GM19372 (cell line): ENCODE measurements at regions not wholly inside any gene's neighbourhood (a gene's known extent, or its start where the extent isn't known, plus 50 kb on each side); places are given as distances from the start of the nearest gene placed in this dataset.
"Not testable (repeated sequence)": the region's sequence is repeated elsewhere in the genome, so short reads cannot be mapped to it uniquely, and the experiment has no call there.

ENCODE experiments used
- ATAC-seq: cut with Tn5 transposase; IDR thresholded peaks from one replicate; pipeline ENCODE4 v1.9.1; 2021; ENCODE audit warnings: mild to moderate bottlenecking, low read depth, moderate library complexity; ENCODE audit not compliant: unreplicated experiment

DNA sequence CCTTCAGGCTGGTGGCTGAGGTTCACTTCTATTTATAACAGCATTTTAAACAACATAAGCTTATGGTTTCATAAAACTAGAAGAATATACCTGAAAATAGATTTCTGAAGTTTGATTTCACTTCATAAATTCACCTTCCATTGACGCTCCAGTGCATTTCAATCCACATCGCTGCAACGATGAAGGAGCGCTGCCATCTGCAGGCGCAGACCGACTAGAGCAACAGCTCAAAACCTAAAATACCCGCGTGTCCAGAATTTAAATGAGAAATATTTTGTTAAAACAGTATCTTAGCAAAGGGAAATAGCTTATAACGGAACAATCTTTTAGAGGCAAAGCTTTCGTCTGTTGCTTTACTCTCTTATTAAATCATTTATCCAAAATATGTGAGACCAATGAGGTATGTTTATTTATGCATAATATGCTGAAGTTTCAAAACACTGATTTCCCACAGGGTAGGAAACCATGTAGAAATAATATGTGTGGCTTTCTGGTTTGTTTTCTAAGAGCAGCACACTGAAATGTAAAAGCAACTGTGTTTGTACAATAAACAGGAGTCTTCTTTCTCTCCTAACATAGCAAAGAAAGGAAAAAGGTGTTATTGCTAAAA lies 816.4 kb upstream of the FRG1 start:
- ATAC-seq: no peak

DNA sequence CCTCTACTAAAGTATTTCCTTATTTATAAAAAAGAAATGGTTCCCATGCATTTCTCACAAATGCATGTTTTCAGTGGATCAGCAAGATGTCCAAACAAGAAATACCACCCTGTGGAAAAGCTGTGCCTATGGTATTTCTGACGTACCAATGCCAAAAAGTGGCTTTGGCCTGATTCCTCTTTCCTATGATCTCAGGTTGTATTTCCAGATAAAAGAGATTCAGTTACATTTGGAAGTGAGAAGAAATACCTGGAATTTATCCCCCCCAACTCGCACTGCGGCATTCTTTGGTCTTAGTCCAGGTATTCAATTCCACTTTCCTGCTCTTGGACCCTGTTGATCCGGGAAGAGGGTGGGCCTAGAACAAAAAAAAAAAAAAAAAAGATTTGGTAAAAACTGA lies 815.9 kb upstream of the FRG1 start:
- no peak for ATAC-seq

DNA sequence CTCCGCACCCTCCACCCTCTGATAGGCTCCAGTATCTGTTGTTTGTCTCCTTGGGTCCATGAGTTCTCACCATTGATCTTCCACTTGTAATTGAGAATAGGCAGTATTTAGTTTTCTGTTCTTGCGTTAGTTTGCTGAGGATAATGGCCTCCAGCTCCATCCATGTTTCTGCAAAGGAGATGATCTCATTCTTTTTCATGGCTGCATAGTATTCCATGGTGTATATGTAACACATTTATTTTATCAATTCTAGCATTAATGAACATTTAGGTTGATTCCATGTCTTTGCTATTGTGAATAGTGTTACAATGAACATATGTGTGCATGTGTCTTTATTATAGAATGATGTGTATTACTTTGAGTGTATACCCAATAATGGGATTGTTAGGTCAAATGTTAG lies 814.6 kb upstream of the FRG1 start:
- ATAC-seq: no peak

DNA sequence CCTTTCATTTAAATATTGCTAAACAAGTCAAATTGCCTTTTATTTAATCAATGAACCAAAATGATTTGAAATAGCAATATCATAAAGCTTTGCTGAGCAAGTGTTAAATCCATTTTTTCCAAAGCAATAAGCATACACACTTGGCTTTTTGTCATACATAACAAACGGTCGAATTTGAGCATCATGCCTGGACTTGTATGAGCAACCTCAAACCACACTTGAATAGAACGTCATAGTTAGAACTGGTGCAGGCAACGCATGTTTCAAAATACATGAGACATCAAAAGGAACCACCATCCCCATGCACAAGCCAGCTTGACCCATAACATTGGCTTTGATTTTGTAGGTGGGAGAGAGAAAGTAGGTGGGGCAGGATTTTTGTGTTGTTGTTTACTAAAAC lies 812.3 kb upstream of the FRG1 start:
- no peak for ATAC-seq

DNA sequence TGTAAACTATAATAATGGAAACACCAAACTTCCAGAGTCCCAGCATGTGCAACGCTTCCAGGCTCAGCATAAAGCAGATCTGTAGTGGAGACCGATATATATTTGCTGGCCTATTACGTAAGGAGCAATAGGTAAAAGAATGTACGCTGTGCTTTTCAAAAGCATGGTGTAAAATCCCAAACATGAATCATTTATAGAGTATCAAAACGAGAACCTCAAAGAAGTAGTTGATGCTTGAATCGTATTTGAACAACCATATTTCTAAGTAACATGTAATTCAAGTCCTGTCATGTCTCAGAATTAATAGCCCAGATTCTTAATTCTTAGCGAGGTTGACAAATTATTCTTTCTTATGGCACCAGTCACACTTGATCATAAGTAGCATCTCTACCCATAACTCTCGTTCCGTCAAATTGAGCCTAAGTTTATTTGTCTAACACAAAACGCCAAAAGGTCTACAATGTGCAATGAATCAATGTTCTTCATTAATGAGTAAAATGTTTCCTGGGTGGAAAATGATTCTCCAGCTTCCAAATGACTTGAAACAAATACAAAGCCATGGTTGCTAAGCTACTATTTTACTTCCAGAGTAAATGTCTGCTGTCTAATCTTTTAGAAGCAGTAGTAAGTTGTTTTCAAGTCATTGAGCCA lies 811.5 kb upstream of the FRG1 start:
- ATAC-seq: no peak

DNA sequence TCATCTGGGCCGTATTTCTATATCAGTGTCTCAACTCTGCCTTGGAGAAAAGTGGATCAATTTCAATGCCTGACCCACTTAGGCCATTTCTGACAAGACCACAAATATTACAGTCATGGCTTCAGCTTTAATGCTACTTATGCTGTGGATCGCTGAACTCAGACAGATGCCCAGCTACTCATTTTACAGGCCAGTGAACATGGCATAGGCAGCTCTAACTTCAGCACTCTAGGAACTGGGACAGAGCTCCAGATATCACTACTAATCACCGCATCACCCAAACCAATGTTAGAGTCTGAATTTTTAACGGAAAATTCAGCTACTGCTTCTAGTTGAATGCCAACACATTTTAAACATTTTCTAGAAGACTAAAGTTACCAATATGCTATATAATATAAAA lies 809.6 kb upstream of the FRG1 start:
- no peak for ATAC-seq

DNA sequence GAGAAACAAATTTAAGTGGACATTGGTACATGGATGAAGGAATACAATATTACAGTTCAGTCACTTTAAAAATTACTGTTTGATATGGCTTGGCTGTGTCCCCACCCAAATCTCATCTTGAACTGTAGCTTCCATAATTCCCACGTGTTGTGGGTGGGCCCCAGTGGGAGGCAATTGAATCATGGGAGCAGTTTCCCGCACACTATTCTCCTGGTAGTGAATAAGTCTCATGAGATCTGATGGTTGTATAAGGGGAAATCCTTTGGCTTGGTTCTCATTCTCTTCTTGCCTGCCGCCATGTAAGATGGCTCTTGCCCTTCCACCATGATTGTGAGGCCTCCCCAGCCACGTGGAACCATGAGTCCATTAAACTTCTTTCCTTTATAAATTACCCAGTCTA lies 804.2 kb upstream of the FRG1 start:
- ATAC-seq: no peak

DNA sequence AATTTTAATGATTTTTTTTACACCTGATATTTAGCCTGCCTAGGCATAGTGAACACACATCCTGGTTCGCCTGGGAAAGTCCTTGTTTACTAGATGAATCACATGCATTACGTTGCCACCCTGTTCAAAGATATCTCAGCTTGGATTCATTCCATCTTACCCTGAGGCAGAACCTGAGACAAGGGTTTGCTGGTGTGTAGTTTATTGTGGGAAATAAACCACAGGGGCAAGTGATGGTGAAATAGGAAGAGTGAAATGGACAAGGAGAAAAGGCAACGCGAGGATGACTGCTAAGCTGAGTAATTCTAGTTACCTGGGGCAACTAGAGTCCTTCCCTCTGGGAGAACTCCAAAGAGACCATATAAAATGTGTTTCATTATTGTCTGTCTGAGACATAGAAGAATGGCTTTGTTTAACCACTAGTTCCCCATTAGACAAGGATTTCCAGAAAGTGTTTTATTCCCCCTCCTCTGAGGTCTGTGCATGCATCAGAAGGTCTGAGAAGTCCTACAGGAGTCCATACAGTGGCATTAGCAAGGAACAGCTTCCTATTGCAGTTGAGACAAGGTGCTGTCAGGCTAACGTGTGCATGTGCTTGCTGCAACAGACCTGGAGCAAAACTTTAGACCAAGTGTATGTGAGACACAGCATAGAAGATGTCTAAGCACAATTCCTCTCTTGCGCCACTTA lies 797.3 kb upstream of the FRG1 start:
- no peak for ATAC-seq

DNA sequence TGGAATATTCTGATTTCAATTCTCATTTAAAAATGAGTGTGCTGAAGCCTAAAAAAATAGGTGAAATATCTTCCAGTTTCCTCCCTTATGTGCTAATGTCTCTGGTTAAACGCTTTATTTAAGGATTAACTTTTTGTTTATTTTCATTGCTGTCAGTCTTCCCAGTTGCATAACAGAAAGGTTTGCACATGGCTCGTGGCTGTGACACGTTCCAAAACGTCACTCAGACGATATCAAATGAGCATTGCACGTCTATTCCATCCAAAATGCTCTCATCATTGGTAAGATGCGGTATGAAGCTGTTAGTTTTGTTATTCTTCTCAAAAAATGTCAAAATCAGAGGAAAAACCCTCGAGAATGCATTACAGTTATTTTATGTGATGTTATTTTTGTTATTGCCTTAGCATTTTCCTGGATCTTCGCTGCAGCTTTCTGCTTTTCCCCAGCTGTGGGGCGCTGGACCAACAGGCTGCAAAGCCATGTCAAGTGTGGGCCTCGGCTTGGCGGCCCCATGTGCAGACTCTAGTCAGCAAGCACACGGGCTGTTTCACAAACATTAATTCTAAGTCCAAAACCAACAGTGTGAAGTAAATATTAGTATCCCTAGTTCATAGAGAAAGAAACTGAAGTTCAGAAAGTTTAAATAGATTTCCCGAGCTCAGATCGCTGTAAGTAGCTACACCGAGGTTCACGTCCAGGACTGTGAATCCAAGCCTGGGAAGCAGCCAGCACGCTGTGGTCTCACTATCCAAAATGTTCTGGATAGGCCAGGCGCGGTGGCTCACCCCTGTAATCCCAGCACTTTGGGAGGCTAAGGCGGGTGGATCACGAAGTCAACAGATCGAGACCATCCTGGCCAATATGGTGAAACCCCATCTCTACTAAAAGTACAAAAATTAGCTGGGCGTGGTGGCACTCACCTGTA lies 793.4 kb upstream of the FRG1 start:
- ATAC-seq: no peak

DNA sequence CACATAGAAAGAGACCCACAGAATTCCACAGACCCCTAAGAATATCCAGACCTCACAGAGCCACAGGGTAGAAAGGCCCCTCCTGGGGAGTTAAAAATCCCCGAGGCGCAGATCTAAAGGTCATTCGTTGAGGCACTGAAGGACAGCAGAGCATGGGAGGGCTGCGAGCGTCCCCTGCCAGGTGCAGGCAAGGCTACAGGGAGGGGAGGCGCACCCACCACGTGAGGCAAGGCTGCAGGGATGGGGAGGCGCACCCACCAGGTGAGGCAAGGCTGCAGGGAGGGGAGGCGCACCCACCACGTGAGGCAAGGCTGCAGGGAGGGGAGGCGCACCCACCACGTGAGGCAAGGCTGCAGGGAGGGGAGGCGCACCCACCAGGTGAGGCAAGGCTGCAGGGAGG lies 785.6 kb upstream of the FRG1 start:
- not testable (repeated sequence) for ATAC-seq

DNA sequence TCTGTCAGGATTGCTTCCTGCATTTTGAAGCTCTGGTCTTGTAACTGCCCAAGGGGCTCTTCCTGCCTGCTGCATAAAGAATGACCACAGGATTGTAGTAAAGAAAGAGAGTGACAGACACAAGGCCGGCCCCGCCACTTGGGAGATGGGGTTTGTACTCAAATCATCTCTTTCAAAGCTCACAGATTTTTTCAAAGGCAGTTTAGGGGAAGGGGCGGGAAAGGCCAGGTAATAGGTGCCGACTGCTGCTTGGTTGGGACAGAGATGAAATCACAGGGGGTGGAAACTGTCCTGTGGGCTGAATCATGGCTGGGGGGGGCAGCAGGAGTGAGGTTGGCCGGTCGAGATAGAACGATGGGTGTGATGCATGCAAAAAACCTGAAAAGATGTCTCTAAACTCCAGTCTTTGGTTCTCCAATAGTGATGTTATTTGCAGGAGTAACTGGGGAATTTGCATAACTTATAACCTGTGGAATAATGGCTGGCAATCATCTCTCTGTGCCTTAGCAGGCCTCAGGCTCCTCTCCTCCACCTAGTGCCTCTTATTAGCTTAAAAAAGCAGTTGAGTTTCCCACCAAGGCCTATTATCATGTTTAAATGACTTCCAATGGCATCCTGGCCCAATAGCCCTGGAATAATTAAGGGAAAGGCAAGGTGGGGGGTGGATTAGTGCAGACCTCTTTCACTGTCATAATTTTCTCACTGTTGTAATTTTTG lies 778.4 kb upstream of the FRG1 start:
- no peak for ATAC-seq

DNA sequence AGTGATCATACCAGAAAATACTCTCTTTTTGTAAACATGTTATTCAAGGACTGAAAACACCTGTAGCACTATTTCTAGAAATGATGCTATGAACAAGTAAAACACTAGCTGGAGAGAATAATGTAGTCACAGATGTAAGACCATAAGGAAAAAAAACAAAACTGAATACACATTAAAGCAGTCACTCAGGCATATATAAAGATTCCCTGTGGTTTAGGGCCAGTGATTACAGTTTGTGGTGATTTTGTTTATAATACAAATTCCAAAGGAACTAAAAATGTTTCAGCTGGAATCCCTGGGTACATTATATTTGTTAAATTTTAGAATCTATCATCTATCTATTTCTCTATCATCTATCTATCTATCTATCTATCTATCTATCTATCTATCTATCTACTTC lies 777.8 kb upstream of the FRG1 start:
- no peak for ATAC-seq

DNA sequence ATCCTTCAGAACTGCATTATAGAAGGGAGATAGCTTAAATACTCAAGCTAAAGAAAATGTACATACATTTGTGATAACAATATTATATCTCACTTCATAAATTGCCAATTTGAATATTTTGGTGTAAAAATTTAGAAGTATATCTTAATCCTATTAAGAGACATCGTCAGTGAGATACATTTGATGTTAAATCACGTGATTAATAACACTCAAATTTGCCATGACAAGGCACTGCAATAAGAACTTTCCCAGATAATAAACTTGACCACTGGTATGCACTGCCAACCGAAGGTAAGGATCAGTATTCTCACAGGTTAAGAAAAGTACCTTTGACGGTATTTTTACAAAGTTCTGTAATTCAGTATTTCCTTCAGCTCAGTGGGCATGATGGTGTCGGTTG lies 764.7 kb upstream of the FRG1 start:
- no peak for ATAC-seq

DNA sequence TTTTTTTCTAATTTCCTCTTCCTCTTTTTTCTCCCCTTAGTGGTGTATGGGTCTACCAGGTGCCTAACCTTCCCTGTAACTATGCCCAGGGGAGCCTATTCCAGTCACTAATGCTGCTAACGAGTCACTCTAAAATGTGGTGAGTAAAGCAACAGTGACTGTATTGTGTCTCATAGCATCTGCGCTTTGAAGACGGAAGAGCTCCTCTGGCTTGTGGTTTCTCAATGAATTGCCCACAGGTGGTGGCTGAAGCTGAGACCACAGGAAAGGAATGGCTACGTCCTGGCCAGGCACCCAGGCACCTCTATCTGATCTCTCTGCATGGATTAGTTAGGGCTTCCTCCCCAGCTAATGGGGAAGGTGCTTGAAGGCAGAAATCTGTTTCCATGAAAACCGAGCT lies 763.5 kb upstream of the FRG1 start:
- ATAC-seq: no peak

DNA sequence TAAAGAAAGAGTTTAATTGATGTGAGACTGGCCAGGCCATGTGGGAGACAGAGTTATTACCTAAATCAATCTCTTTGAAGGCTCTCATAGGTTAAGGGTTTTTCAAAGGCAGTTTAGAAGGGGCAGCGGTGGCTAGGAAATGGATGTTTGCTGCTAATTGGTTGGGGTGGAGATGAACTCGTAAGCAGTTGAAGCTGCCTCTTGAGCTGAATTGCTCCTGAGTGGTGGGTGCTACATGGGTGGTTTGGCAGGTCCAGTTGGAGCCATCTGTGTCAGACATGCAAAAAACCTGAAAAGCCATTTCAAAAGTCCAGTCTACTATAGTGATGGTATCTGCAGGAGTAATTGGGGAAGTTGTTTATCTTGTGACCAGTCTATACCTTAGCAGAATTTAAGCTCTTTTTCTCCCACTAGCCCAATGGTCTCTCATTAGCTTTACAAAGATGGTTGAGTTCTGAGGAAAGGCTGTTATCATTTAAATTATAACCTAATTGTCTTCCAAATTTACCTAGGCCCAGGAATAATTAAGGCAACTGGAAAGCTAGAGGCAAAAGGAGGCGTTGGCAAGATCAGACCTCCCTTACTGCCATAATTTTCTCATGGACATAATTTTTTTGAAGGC lies 762.4 kb upstream of the FRG1 start:
- ATAC-seq: no peak

DNA sequence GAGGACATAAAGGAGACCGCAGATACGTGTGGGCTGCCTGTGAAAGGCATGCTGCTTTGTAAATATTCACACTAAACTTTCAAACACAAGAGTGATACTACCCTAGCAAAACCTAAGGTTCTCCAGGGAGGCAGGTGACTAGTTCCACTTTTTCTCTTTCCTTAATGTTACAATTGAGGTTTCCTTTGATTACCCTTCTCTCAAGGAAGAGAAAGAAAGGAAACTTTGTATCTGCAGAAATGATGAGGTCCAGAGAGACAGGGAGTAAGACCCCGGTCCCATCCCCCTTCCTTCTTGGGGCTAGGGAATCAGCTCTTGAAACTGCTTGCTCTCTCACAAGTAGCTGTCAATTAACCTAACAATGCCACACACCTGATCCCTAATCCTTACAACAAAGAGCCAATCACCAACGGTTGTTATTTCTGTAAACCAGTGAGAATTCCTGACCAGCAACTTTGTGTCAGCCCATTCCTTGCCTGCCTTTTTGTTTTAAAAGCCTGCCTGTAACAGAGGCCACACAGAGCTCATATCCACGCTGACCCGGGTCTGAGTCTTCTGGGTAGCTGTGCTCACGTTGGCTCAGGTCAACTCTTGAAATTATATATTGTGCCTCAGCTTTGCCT lies 754.8 kb upstream of the FRG1 start:
- no peak for ATAC-seq

DNA sequence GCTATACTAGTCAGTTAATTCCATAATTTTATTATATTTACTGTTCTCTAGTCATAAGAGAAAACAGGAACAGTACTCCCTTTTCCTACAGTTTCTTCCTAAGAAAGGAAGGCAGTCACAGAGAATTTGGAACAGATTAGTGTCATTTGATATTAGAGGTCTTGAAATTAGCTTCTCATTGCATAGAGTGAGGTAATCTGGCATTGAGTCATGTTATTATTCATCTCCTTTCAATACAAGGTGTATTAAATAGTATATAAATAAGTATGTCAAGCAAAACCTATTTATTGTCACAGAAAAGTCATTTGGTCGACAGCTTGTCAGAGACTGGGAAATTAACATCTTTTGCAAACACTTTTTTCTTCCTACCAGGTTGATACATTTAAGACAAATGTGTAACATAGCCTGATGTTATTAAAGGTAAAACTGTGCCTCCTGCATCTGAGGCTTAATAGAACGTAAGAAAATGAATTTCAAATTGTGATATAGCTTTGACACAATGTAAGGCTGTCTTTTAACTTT lies 753.1 kb upstream of the FRG1 start:
- no peak for ATAC-seq

DNA sequence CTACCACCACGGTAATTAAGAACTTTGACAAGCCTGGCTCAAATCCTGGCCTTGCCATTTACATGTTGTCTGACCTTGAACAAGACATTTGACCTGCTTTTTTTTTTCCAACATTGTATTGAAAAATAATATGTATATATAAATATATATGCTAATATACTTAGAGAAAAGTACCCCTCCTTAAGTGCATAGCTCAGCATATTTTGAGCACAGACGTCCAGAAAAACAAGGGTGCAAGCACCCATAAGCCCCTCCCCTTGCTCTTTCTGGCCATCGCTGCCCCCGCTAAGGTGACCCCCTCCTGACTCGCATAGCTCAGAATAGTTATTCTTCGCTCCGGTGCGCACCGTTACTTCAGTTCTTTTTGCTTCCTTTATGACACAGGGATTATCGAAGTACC lies 742.0 kb upstream of the FRG1 start:
- ATAC-seq: no peak

DNA sequence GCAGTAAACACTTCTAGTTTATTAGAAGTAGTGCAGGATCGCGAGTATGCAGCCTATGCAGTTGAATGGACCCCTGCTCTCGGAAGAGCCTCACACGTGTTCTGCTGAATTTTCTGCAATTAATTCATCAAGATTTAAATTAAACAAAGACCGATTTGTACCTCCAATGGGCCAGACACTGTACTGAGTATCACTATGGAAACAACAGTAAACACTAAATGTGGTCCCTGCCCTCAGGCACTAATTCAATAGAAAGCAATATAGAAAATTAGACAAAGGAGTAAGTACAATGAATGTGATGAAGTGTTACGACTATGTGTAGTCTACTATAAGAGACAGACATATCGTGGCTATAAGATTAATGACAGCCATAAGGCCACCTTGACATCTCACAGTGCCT lies 740.3 kb upstream of the FRG1 start:
- ATAC-seq: no peak
